H54 (cell line): ENCODE measurements at regions not wholly inside any gene's neighbourhood (a gene's known extent, or its start where the extent isn't known, plus 50 kb on each side); places are given as distances from the start of the nearest gene placed in this dataset.

ENCODE experiments used
- DNase-seq: peaks from one replicate; pipeline ENCODE4 v3.0.0; 2011; ENCODE audit warnings: low spot score, mixed read lengths; ENCODE audit not compliant: insufficient read length
- FAIRE-seq: peaks from 3 replicates; lab custom pipeline; 2011; peaks lifted over from hg19 to GRCh38; lab: Jason Lieb, UNC
- POLR2A ChIP-seq: IDR thresholded peaks from 2 replicates; pipeline ENCODE4 v1.6.1; 2011; ENCODE audit warnings: low read depth, mild to moderate bottlenecking, low read length

DNA sequence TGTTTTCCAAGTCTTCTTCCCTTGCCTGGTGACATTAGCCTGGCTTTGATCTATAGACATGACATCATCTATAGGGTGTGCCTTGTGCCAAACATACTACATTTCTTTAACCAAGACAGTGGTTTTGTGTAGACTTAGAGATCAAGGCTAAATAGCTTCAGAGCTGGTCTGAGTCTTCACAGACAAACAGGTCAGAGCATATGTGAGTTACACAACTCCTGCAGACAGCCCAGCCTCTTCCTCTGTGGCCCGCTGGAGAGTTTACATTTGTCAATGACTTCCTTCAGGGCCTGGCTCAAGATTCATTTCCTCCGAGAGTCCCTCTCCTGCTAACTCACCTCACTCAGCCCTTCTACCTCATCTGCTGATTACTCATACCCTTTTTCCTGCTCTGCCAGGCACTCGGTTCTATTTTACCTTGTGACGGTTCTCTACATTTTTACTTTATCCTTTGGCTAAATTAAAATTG lies 73.1 kb upstream of the TANC2 start:
- DNase-seq (peak; percentile 70), FAIRE-seq (peak; percentile 97)
- no peak for TF ChIP-seq POLR2A

DNA sequence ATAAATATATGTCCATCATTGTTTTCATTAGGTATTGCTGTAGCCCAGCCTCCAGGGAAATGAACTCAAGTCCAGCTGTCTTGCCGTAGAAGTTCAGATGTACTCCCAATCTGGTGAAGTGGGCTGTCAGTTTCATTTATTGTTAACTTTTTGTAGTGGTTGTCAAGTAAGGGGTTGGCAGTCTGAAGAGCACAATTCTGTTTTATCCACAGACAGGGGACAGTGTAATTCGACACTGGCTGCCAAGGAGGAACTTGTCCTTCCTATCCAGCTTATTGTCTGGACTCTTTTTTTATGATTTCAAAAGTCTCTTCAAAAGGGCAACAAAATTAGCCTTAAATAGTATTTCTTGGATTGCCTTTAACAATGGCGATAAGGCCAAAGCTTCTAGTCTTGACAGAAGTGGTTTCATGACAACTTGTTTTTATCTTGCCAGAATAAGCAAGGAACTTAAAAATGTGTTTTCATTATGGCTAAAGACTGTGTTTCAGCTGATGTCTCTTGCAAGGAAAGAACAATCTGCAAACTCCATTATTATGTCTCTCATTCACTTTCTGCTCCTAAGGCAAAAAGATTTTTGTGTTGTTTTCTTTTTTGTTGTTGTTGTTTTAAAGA lies 73.9 kb upstream of the TANC2 start:
- FAIRE-seq = no peak
- no peak for TF ChIP-seq POLR2A
- no peak for DNase-seq

DNA sequence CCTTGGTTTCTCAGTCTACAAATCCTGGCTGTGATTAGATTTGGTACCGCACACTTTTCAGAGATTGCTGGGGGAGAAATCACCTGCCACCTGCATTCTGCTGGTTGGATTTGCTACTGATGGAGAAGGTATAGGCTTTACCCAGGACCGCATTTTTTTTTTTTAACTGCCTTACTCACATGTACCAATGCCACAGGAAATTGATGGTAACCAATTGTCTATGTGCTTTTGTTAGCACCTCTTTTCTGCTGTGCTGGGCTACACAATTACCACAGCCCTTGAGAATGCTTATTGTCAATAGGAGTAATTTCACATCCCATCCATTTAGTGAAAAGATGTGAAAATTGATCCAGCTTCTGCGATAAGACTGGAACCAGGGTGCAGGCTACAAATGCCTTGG lies 74.4 kb upstream of the TANC2 start:
- TF ChIP-seq POLR2A = no peak
- DNase-seq (no peak), FAIRE-seq (no peak)

DNA sequence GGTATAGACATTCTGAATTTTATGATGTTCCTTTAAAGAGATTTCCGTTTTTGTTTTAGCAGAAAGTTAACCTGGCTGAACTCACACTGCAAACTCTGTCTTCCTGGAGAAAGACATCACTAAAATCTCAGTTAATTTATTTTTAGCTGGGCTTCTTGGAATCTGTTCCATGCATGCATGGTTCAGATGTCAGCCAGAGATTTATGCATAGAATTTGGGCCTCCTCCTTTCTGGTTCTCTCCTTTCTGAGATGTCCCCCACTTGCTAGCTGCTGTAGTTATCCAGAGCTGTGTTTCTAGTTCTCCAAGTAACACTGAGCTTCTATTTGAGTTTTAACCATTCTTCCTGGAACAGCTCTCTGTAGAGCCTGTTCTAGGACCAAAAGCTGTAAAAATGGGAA lies 77.3 kb upstream of the TANC2 start:
- TF ChIP-seq POLR2A = no peak
- FAIRE-seq = no peak
- DNase-seq = no peak

DNA sequence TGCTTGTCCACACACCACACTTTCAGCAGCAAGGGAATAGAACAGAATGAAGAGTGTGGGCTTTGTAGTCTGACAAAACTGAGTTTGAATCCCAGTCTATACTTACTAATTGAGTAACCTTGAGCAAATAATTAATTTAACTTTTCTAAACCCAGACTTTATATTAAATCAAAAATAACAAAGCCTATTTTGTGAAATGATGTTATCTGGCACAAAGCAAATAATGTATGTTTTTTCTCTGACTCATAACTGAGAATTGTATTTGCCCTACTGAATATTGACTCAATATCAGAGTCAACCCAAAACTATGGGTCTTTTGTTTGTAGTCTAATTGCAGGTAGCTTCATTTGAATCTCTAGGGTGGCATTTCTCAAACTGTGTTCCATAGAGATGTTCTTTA lies 77.9 kb upstream of the TANC2 start:
- no peak for TF ChIP-seq POLR2A
- DNase-seq (no peak), FAIRE-seq (peak; percentile 43)

DNA sequence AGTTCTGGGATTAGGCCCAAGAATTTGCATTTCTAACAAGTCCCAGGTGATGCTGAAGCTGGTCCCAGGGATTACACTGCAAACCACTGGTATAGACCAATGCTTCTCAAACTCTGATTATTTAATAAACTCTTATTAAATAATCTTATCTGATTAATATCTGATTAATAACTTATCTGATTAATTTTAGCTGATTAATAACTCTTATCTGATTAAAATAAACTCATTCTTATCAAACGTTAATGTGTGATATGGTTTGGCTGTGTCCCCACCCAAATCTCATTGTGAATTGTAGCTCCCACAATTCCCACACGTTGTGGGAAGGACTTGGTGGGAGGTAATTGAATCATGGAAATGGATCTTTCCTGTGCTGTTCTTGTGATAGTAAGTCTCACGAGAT lies 78.6 kb upstream of the TANC2 start:
- FAIRE-seq = no peak
- no peak for DNase-seq
- no peak for TF ChIP-seq POLR2A

DNA sequence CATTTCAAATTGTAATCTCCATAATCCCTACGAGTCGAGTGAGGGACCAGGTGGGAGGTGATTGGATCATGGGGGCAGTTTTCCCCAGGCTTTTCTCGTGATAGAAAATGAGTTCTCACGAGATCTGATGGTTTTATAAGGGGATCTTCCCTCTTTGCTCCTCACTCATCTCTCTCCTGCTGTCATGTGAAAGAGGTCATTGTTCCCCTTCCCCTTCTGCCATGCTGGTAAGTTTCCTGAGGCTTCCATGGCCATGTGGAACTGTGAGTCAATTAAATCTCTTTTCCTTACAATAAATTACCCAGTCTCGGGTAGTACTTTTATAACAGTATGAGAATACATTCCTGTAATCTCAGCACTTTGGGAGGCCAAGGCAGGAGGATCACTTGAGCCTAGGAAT lies 76.7 kb upstream of the MARCHF10 start:
- DNase-seq (no peak), FAIRE-seq (no peak)
- no peak for TF ChIP-seq POLR2A

DNA sequence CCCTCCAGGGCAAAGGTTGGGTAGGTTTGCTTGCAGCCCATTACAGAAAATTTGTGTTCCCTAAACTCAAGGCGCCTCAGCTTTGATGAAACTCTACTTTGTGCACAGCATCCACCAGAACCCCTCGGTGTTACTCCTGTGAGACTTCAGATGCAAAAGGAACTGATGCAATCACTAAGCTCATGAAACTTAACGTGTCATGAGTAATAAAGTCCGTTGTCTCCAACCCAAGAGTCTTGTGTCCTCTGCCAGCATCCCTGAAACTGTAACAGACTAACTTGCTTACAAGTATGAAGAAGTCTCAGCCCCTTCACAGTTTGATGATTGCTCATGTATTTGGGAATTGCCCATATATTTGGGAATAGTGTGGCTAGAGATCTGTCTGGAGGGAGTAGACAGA lies 74.8 kb upstream of the MARCHF10 start:
- TF ChIP-seq POLR2A = no peak

DNA sequence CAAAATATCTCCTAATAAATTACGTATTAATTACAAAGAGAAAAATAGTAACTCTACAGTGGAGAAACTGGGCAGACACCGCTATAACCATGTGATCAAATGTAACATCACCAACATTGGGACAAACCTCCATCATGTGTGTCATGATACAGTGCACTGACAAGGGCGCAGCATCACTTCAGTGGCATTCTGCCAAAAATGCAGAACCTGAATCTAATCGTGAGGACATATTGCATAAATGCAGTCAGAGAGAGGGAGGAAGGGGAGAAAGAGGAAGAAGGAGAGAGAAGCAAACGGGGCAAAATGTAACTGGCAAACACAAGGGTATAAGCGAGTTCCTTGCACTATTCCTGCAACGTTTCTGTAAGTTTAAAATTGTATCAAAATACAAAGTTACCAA lies 74.2 kb upstream of the MARCHF10 start:
- no peak for FAIRE-seq
- TF ChIP-seq POLR2A = no peak
- no peak for DNase-seq

More for the DNA sequence above, 74.8 kb upstream of the MARCHF10 start:
- DNase-seq = no peak
- peak; percentile 15 for FAIRE-seq

DNA sequence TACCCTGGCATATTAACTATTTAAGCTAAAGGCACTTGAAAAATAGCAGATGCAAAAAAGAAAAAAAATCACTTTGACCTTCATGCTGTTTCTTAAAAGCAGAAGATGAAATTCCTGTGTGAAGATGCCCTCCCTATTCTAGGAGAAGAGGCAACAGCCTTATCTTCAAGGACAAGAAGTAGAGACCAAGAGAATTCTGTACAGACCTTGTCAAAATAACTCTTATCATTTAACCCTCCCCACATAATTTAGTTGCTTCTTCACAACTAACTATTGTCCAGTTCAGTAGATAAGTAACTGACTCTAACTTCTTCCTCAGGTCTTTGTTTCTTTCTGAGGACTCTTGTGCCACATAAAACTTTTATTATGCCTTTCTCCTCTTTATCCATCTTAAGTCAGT lies 72.0 kb upstream of the MARCHF10 start:
- no peak for FAIRE-seq

DNA sequence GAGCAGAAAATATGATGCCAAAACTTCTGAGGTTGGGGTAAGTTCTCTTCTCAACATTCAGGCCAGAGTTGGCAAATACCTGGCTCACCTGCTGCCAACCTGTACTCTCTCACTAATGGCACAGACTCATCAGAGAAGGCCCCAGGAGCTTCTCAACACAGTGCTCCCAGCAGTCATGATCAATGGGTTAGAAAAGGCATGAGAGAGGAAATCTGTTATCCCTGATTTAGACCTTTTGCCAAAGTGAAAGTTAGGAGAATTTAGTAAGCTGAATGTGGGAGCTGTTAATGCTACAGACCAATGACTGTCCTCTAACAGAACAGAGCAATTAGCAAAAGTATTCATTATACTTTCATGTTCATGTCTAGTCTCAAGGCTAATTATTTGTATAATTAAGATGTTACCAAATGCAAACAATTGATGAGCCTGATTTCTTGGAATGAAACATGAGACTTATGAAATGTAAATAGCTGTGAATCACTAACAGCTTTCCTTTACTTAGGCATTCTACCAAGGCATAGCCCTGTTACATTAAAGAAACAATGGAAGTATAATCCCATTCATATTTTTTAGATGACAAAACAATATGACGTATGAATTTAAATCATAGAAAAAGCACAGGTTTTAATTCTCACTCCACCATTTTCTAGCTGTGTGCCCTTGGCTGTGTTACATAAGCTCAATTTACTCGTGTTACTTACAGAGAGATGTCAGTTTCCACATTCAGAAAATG lies 68.7 kb upstream of the MARCHF10 start:
- DNase-seq (no peak), FAIRE-seq (no peak)
- no peak for TF ChIP-seq POLR2A

More for the DNA sequence above, 72.0 kb upstream of the MARCHF10 start:
- TF ChIP-seq POLR2A = no peak
- no peak for DNase-seq

DNA sequence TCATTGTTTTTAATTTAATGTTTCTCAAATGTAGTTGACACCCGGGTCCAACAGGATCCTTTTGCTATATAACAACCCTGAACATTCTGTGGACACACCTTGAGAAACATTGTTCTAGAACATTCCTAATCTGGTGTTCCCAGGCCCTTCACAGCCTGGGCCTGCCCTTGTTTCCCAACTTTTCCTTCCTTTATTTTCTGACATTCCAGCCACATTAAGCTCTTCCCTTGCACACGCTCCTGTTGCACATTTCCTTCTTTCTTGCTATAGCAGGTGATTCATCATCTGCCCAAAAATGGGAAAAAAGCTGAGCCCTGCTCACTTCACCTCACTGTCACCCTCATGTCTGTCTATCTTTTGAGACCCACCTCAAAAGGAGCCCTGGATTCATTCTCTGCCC lies 67.9 kb upstream of the MARCHF10 start:
- FAIRE-seq = no peak

DNA sequence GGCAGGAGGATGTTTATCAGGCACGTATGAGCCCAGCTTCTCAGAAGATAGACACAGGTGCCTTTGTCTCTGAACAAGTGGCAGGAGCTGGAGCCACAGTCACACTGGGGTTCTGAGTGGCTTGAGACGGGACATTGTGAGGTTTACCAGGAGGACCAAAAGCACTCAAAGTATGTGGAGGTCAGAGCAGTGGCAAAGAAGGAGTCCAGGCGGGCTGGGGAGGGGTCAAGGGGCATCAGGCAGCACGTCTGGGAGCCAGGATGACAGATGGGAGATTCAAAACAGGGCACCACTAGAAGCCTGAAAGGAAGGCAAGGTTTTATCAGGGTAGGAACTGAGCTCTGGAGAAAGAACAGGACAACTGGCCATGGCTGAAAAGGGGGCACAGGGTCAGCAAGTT lies 67.2 kb upstream of the MARCHF10 start:
- TF ChIP-seq POLR2A = no peak
- FAIRE-seq (no peak), DNase-seq (no peak)

More for the DNA sequence above, 67.9 kb upstream of the MARCHF10 start:
- no peak for DNase-seq
- no peak for TF ChIP-seq POLR2A

DNA sequence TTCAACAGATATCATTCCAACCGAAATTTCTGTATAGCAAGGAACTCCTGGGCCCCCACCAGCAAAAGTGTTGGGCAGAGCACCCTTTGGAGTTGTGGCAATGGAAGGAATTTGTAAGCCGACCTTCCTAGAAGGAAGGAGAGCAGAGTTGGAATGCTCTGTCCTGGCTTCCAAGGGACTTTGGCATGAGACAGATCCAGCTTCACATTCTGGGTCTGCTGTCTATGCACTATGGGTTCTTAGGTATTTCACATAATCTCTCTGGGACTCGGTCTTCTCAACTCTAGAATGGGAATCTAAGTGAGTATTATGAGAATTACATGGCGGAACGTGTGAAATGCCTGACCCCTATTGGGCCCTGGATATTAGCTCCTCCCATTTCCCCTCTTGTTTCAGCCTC lies 63.2 kb upstream of the MARCHF10 start:
- TF ChIP-seq POLR2A = no peak
- DNase-seq (no peak), FAIRE-seq (no peak)

DNA sequence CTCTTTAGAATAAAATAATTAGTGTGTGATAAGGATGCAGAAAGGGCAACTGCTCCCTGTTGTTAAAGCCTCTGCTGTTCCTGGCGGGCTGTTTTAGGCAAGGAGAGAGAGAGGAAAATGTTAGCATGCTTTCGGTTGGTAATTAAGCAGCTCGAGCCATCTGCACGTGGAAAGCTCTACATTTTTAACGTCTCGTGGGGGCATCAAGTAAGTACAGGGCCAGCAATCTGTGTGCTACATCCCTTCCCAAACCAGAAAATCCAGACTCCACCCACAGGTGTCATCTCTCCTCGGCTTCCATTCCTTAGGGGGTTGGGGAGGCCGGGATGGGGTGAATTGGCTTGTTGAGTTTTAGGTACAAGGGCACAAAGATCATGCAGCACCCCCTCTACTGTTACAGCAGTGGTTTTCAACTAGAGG lies 62.4 kb upstream of the MARCHF10 start:
- TF ChIP-seq POLR2A = no peak
- FAIRE-seq (no peak), DNase-seq (no peak)
